ENCODE measurements at regions not wholly inside any gene's neighbourhood (a gene's known extent, or its start where the extent isn't known, plus 50 kb on each side); places are given as distances from the start of the nearest gene placed in this dataset.

DNA sequence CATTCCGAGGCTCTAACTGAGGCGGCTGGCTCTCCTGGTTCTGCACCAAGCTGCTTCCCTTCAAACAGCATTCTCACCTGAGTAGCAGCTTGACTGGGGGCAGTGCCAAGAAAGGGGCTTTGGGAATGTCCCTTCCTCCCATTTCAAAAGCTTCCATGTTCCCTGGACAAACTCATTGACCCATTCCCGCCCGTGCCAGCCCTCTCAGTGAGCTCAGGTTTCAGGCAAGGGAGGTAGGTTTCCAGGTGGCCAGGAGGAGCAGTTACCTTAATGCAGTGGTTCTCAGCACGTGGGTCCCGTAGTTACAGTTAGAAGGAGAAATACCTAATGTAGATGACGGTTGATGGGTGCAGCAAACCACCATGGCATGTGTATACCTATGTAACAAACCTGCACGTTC, 135.2 kb downstream of the ELOVL4 start:
- TF ChIP-seq CTCF (IDR thresholded peaks at IDR 0.05) (no peak), POLR2A (IDR thresholded peaks at IDR 0.05) (no peak)

Measured in body of pancreas (tissue), 4 donors.